DND-41 (cell line): ENCODE measurements at regions not wholly inside any gene's neighbourhood (a gene's known extent, or its start where the extent isn't known, plus 50 kb on each side); places are given as distances from the start of the nearest gene placed in this dataset.

Experiments used
- ATAC-seq: fragments of 200-7000 bp; cut with Tn5 transposase; 3 replicates; pipeline ENCODE4 v1.9.1; 2021; ENCODE audit warnings: low read depth; ENCODE audit not compliant: insufficient read depth
- DNase-seq: peaks from one replicate; pipeline ENCODE4 v3.0.0-alpha.2; 2020
- H2AFZ ChIP-seq: 2 replicates; pipeline ENCODE4 v1.6.0; 2012; ENCODE audit warnings: low read depth, low read length
- H3K27ac ChIP-seq: 2 replicates; pipeline ENCODE4 v1.5.1; 2012; ENCODE audit warnings: low read length, inconsistent platforms
- H3K27me3 ChIP-seq: fragments of 200-600 bp; sonication (generic); 2 replicates; pipeline ENCODE4 v1.6.0; 2012; ENCODE audit warnings: low read length, mild to moderate bottlenecking, inconsistent platforms; ENCODE audit not compliant: insufficient read depth, poor library complexity
- H3K36me3 ChIP-seq: 2 replicates; pipeline ENCODE4 v1.5.1; 2012; ENCODE audit warnings: low read length, inconsistent platforms; ENCODE audit not compliant: insufficient read depth
- H3K4me1 ChIP-seq: 2 replicates; pipeline ENCODE4 v1.5.1; 2012; ENCODE audit warnings: mild to moderate bottlenecking, low read length; ENCODE audit not compliant: insufficient read depth
- H3K4me2 ChIP-seq: 2 replicates; pipeline ENCODE4 v1.6.0; 2012; ENCODE audit warnings: mild to moderate bottlenecking, moderate library complexity, low read length, inconsistent platforms; ENCODE audit not compliant: insufficient read depth
- H3K4me3 ChIP-seq, 2 experiments: fragments of 200-600 bp in 1 of 2; shearing (Covaris generic) in 1 of 2; 2 replicates each; pipeline ENCODE4 v1.5.1; 2012 to 2016; ENCODE audit warnings: inconsistent platforms in 2 of 2, low read length in 2 of 2, mild to moderate bottlenecking in 2 of 2, low read depth in 1 of 2, moderate library complexity in 1 of 2
- H3K79me2 ChIP-seq: 2 replicates; pipeline ENCODE4 v1.6.0; 2012; ENCODE audit warnings: low read length, inconsistent platforms; ENCODE audit not compliant: insufficient read depth
- H3K9ac ChIP-seq: 2 replicates; pipeline ENCODE4 v1.6.0; 2012; ENCODE audit warnings: low read depth, mild to moderate bottlenecking, inconsistent platforms, low read length, moderate library complexity
- H3K9me3 ChIP-seq: 2 replicates; pipeline ENCODE4 v1.5.1; 2012; ENCODE audit warnings: low read length, moderate library complexity, mild to moderate bottlenecking, inconsistent platforms; ENCODE audit not compliant: insufficient read depth, severe bottlenecking
- H4K20me1 ChIP-seq: 2 replicates; pipeline ENCODE4 v1.6.0; 2012; ENCODE audit warnings: low read length; ENCODE audit not compliant: insufficient read depth
- EZH2 ChIP-seq: IDR thresholded peaks from 3 replicates; pipeline ENCODE4 v1.6.1; 2012; ENCODE audit warnings: borderline replicate concordance, low read depth, mild to moderate bottlenecking, moderate library complexity, low read length, inconsistent platforms; ENCODE audit not compliant: severe bottlenecking
- TF ChIP-seq, protein P1 (sequence below): IDR thresholded peaks from 2 replicates; pipeline ENCODE4 v1.5.1; 2012; ENCODE audit warnings: borderline replicate concordance, low read length, moderate library complexity, mild to moderate bottlenecking; ENCODE audit not compliant: poor library complexity, severe bottlenecking; ENCODE audit errors: extremely low read depth

- no peak overlapping the region for H3K27ac ChIP-seq
Observed at GRCh38 chr14:40889126-40889525, 717.5 kb upstream of the LRFN5 start.

GRCh38 chr14:40887912-40888311 lies 718.8 kb upstream of the LRFN5 start:
- H3K9me3 ChIP-seq, result no peaks in the 10 kb centered on the region
- no peaks in the 10 kb centered on the region for H4K20me1 ChIP-seq
- H3K4me1 ChIP-seq, result no peaks in the 10 kb centered on the region
- no peak overlapping the region for H2AFZ ChIP-seq
- no peak overlapping the region for H3K9ac ChIP-seq
- no peaks in the 10 kb centered on the region for H3K36me3 ChIP-seq
- no peaks in the 10 kb centered on the region for H3K79me2 ChIP-seq
- DNase-seq, result no peak
- H3K4me2 ChIP-seq, result no peak overlapping the region
- H3K27ac ChIP-seq, result no peak overlapping the region
- ATAC-seq, result no peak
- no peaks in the 10 kb centered on the region for H3K27me3 ChIP-seq
- H3K4me3 ChIP-seq, result no peak overlapping the region
- TF ChIP-seq EZH2, result no peak
- TF ChIP-seq, protein P1, sequence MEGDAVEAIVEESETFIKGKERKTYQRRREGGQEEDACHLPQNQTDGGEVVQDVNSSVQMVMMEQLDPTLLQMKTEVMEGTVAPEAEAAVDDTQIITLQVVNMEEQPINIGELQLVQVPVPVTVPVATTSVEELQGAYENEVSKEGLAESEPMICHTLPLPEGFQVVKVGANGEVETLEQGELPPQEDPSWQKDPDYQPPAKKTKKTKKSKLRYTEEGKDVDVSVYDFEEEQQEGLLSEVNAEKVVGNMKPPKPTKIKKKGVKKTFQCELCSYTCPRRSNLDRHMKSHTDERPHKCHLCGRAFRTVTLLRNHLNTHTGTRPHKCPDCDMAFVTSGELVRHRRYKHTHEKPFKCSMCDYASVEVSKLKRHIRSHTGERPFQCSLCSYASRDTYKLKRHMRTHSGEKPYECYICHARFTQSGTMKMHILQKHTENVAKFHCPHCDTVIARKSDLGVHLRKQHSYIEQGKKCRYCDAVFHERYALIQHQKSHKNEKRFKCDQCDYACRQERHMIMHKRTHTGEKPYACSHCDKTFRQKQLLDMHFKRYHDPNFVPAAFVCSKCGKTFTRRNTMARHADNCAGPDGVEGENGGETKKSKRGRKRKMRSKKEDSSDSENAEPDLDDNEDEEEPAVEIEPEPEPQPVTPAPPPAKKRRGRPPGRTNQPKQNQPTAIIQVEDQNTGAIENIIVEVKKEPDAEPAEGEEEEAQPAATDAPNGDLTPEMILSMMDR, result no peak

More at GRCh38 chr14:40889126-40889525, 717.5 kb upstream of the LRFN5 start:
- Histone ChIP-seq H4K20me1 (no peaks in the 10 kb centered on the region), H3K79me2 (no peaks in the 10 kb centered on the region), H3K27me3 (no peaks in the 10 kb centered on the region), H3K9me3 (no peaks in the 10 kb centered on the region), H2AFZ (no peak overlapping the region), H3K9ac (no peak overlapping the region), H3K4me3 (no peak overlapping the region), H3K36me3 (no peaks in the 10 kb centered on the region), H3K4me2 (no peak overlapping the region), H3K4me1 (no peaks in the 10 kb centered on the region)
- no peak for TF ChIP-seq EZH2
- TF ChIP-seq, protein P1, result no peak
- no peak for DNase-seq
- ATAC-seq, result no peak

- no peak for DNase-seq
- Histone ChIP-seq H3K4me2 (no peak overlapping the region), H3K9me3 (no peaks in the 10 kb centered on the region), H3K4me3 (no peak overlapping the region), H4K20me1 (no peaks in the 10 kb centered on the region), H3K9ac (no peak overlapping the region), H3K27me3 (no peaks in the 10 kb centered on the region), H3K4me1 (no peaks in the 10 kb centered on the region), H3K27ac (no peak overlapping the region), H2AFZ (no peak overlapping the region), H3K79me2 (no peaks in the 10 kb centered on the region), H3K36me3 (no peaks in the 10 kb centered on the region)
- no peak for TF ChIP-seq EZH2
- TF ChIP-seq, protein P1, result no peak
- ATAC-seq, result no peak
Observed at GRCh38 chr14:40870252-40870651, 736.4 kb upstream of the LRFN5 start.

- no peaks in the 10 kb centered on the region for H3K27me3 ChIP-seq
- H3K27ac ChIP-seq, result no peak overlapping the region
- H3K36me3 ChIP-seq, result no peaks in the 10 kb centered on the region
- H3K4me3 ChIP-seq, result no peak overlapping the region
- no peak overlapping the region for H3K4me2 ChIP-seq
- no peaks in the 10 kb centered on the region for H3K79me2 ChIP-seq
- DNase-seq (no peak), ATAC-seq (no peak)
- H2AFZ ChIP-seq, result no peak overlapping the region
- H3K4me1 ChIP-seq, result no peaks in the 10 kb centered on the region
- no peak for TF ChIP-seq EZH2
- TF ChIP-seq, protein P1, result no peak
- H4K20me1 ChIP-seq, result no peaks in the 10 kb centered on the region
- H3K9me3 ChIP-seq, result peaks cover 7% of the 10 kb centered on the region
- H3K9ac ChIP-seq, result no peak overlapping the region
Observed at GRCh38 chr14:40859055-40859454, 747.6 kb upstream of the LRFN5 start.
